ENCODE measurements at regions not wholly inside any gene's neighbourhood (a gene's known extent, or its start where the extent isn't known, plus 50 kb on each side); places are given as distances from the start of the nearest gene placed in this dataset.

GRCh38 chr12:118734266-118734665 lies 247.1 kb upstream of the SRRM4 start (continued):
- no peak for TF ChIP-seq NR0B1 (IDR thresholded peaks at IDR 0.05; ENCODE audit: partially characterized antibody)
- no peak for TF ChIP-seq MYC (IDR thresholded peaks at IDR 0.05; ENCODE audit: low read depth, low read length)
- TF ChIP-seq MYC (CRISPR knock-in tag; IDR thresholded peaks at IDR 0.05; ENCODE audit: borderline replicate concordance, low read depth): no peak
- TF ChIP-seq FOXA3 (CRISPR knock-in tag; conservative IDR thresholded peaks at IDR 0.05 in 1 of 2, IDR thresholded peaks at IDR 0.05 in 1 of 2): no peak
- no peak for TF ChIP-seq ZNF146 (CRISPR knock-in tag; IDR thresholded peaks at IDR 0.05; ENCODE audit: unreplicated experiment)
- TF ChIP-seq POLR3G (IDR thresholded peaks at IDR 0.05; ENCODE audit: extremely low read depth, insufficient read length, insufficient replicate concordance): no peak
- TF ChIP-seq HMG20B (CRISPR knock-in tag; IDR thresholded peaks at IDR 0.05): no peak
- no peak for TF ChIP-seq HDAC3 (IDR thresholded peaks at IDR 0.05; ENCODE audit: borderline replicate concordance, partially characterized antibody)
- TF ChIP-seq ZNF280A (IDR thresholded peaks at IDR 0.05; ENCODE audit: low read depth, partially characterized antibody): no peak
